Esophagus muscularis mucosa (tissue), 3 donors: ENCODE measurements at regions not wholly inside any gene's neighbourhood (a gene's known extent, or its start where the extent isn't known, plus 50 kb on each side); places are given as distances from the start of the nearest gene placed in this dataset.

Experiments used
- POLR2A ChIP-seq: fragments of 450-650 bp; IDR thresholded peaks from one replicate; pipeline ENCODE4 v1.6.1; 2017; ENCODE audit warnings: antibody characterized with exemption, moderate library complexity, mild to moderate bottlenecking, low read depth
- POLR2AphosphoS5 ChIP-seq, 2 donors: sonication (generic); formaldehyde crosslinking; IDR thresholded peaks; one replicate each; pipeline ENCODE4 v1.6.1; 2017; ENCODE audit warnings: antibody characterized with exemption in 2 of 2
- TF ChIP-seq, protein P1 (sequence below), 3 experiments: fragments of 200-600 bp in 2 of 3; fragments of 450-650 bp in 1 of 3; sonication (generic) in 2 of 3; IDR thresholded peaks; one replicate each; pipeline ENCODE4 v1.5.1; 2017 to 2019; ENCODE audit warnings: antibody characterized with exemption in 3 of 3, mild to moderate bottlenecking in 2 of 3, moderate library complexity in 1 of 3

DNA sequence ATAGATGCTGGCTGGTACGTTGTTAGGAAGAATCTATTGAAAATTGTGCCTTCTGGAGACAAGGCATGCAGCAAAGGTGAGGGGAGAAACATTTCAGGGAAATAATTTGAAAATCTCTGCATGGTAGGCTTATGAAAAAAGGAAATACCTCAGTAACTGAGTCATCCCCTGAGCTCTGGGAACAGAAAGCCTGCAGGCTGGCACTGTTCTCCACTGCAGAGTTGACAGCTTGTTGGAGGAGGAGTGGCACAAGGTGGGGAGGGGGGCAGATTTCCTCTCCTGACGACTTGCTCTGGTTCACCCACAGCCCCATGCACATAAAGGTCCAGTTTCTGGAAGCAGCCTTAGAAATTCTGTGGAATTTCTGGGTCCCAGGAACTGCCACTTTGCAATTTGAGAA is 179.4 kb downstream of the ABHD5 start:
- no peak for TF ChIP-seq POLR2AphosphoS5 (IDR thresholded peaks at IDR 0.05)
- TF ChIP-seq, protein P1, sequence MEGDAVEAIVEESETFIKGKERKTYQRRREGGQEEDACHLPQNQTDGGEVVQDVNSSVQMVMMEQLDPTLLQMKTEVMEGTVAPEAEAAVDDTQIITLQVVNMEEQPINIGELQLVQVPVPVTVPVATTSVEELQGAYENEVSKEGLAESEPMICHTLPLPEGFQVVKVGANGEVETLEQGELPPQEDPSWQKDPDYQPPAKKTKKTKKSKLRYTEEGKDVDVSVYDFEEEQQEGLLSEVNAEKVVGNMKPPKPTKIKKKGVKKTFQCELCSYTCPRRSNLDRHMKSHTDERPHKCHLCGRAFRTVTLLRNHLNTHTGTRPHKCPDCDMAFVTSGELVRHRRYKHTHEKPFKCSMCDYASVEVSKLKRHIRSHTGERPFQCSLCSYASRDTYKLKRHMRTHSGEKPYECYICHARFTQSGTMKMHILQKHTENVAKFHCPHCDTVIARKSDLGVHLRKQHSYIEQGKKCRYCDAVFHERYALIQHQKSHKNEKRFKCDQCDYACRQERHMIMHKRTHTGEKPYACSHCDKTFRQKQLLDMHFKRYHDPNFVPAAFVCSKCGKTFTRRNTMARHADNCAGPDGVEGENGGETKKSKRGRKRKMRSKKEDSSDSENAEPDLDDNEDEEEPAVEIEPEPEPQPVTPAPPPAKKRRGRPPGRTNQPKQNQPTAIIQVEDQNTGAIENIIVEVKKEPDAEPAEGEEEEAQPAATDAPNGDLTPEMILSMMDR (IDR thresholded peaks at IDR 0.05): no peak
- no peak for TF ChIP-seq POLR2A
